ENCODE measurements at regions not wholly inside any gene's neighbourhood (a gene's known extent, or its start where the extent isn't known, plus 50 kb on each side); places are given as distances from the start of the nearest gene placed in this dataset.

DNA sequence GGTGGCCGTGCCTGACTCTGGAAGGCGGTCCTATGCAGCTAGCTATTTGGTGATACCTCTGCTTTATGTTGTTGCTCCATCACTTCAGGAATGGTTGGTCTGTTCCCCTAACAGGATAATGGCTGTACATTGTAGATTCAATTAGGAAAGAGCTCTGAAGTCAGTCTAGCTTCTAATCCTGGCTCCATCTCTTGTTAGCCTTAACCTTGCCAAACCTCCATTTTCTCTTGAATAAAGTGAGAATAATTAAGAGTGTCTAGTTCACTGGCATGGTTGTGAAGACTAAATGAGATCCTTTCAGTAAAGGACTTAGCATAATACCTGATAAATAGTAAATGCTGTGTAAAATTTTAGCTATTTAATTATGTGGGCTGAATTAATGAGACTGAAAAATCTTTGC lies 262.5 kb upstream of the ARHGAP20 start:
- TF ChIP-seq, protein P1, sequence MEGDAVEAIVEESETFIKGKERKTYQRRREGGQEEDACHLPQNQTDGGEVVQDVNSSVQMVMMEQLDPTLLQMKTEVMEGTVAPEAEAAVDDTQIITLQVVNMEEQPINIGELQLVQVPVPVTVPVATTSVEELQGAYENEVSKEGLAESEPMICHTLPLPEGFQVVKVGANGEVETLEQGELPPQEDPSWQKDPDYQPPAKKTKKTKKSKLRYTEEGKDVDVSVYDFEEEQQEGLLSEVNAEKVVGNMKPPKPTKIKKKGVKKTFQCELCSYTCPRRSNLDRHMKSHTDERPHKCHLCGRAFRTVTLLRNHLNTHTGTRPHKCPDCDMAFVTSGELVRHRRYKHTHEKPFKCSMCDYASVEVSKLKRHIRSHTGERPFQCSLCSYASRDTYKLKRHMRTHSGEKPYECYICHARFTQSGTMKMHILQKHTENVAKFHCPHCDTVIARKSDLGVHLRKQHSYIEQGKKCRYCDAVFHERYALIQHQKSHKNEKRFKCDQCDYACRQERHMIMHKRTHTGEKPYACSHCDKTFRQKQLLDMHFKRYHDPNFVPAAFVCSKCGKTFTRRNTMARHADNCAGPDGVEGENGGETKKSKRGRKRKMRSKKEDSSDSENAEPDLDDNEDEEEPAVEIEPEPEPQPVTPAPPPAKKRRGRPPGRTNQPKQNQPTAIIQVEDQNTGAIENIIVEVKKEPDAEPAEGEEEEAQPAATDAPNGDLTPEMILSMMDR (IDR thresholded peaks at IDR 0.05), result no peak
- no peak for TF ChIP-seq POLR2AphosphoS5 (IDR thresholded peaks at IDR 0.05)

Data from upper lobe of left lung (tissue), 4 donors.